ENCODE measurements at regions not wholly inside any gene's neighbourhood (a gene's known extent, or its start where the extent isn't known, plus 50 kb on each side); places are given as distances from the start of the nearest gene placed in this dataset.

GRCh38 chr4:158102904-158103303 lies 69.9 kb downstream of the GASK1B start:
- Histone ChIP-seq H3K36me3 (replicated peaks in 1 of 2; ENCODE audit: control extremely low read depth in 1 of 2, control insufficient read depth in 1 of 2, extremely low read depth in 1 of 2, insufficient read depth in 2 of 2, low read length in 1 of 2) (no peaks in the 10 kb centered on the region), H3K4me2 (replicated peaks; ENCODE audit: low read depth, low read length, poor library complexity, severe bottlenecking) (no peak overlapping the region), H3K9me3 (ENCODE audit: control extremely low read depth in 1 of 3, control insufficient read depth in 2 of 3, insufficient read depth in 1 of 3, low read length in 2 of 3) (no peaks in the 10 kb centered on the region), H3K27ac (ENCODE audit: low read length in 2 of 2) (no peak overlapping the region), H3K79me2 (ENCODE audit: control insufficient read depth, insufficient read depth, low read length) (no peaks in the 10 kb centered on the region), H2AFZ (ENCODE audit: insufficient read depth, low read depth, low read length, poor library complexity, severe bottlenecking) (no peak overlapping the region), H4K20me1 (ENCODE audit: control insufficient read depth, insufficient read depth, low read length, poor library complexity, severe bottlenecking) (no peaks in the 10 kb centered on the region), H3K4me3 (ENCODE audit: control extremely low read depth in 1 of 5, extremely low read depth in 1 of 5, insufficient read depth in 1 of 5, low read depth in 2 of 5, low read length in 4 of 5) (no peak overlapping the region), H3K4me1 (ENCODE audit: control insufficient read depth in 2 of 2, insufficient read depth in 2 of 2, low read length in 2 of 2) (no peaks in the 10 kb centered on the region), H3K9ac (ENCODE audit: low read length) (no peak overlapping the region), H3K27me3 (replicated peaks in 1 of 4; ENCODE audit: control extremely low read depth in 1 of 4, control insufficient read depth in 3 of 4, insufficient read depth in 4 of 4, low read length in 3 of 4) (no peaks in the 10 kb centered on the region)
- no peaks in the 10 kb centered on the region for H3K4me1 Mint-ChIP-seq
- intact Hi-C loops (cut with micrococcal nuclease) = no loop called here
- no peak overlapping the region for H3K4me3 Mint-ChIP-seq
- H3K27ac Mint-ChIP-seq = no peak overlapping the region
- TF ChIP-seq EZH2 (IDR thresholded peaks at IDR 0.05; ENCODE audit: borderline replicate concordance, insufficient read depth, low read depth, low read length, poor library complexity, severe bottlenecking) = no peak
- TF ChIP-seq CTCF (IDR thresholded peaks at IDR 0.05) = no peak
- H3K27me3 Mint-ChIP-seq = no peaks in the 10 kb centered on the region
- ChIA-PET CTCF (no interaction called here), POLR2A (no interaction called here)
- no peak for ATAC-seq (ENCODE audit: low read depth)
- 96% methylated on average over 4 of the region's 4 CpGs for WGBS (ENCODE audit: insufficient coverage)
- no peaks in the 10 kb centered on the region for H3K9me3 Mint-ChIP-seq (ENCODE audit: insufficient read depth)
- no peak for DNase-seq

- H3K9me3 Mint-ChIP-seq (ENCODE audit: insufficient read depth) = no peaks in the 10 kb centered on the region
- Histone ChIP-seq H3K4me3 (ENCODE audit: control extremely low read depth in 1 of 5, extremely low read depth in 1 of 5, insufficient read depth in 1 of 5, low read depth in 2 of 5, low read length in 4 of 5) (no peak overlapping the region), H3K36me3 (replicated peaks in 1 of 2; ENCODE audit: control extremely low read depth in 1 of 2, control insufficient read depth in 1 of 2, extremely low read depth in 1 of 2, insufficient read depth in 2 of 2, low read length in 1 of 2) (no peaks in the 10 kb centered on the region), H3K4me2 (replicated peaks; ENCODE audit: low read depth, low read length, poor library complexity, severe bottlenecking) (no peak overlapping the region), H3K9me3 (ENCODE audit: control extremely low read depth in 1 of 3, control insufficient read depth in 2 of 3, insufficient read depth in 1 of 3, low read length in 2 of 3) (no peaks in the 10 kb centered on the region), H3K27ac (ENCODE audit: low read length in 2 of 2) (no peak overlapping the region), H3K27me3 (replicated peaks in 1 of 4; ENCODE audit: control extremely low read depth in 1 of 4, control insufficient read depth in 3 of 4, insufficient read depth in 4 of 4, low read length in 3 of 4) (no peaks in the 10 kb centered on the region), H2AFZ (ENCODE audit: insufficient read depth, low read depth, low read length, poor library complexity, severe bottlenecking) (no peak overlapping the region), H4K20me1 (ENCODE audit: control insufficient read depth, insufficient read depth, low read length, poor library complexity, severe bottlenecking) (no peaks in the 10 kb centered on the region), H3K79me2 (ENCODE audit: control insufficient read depth, insufficient read depth, low read length) (no peaks in the 10 kb centered on the region), H3K4me1 (ENCODE audit: control insufficient read depth in 2 of 2, insufficient read depth in 2 of 2, low read length in 2 of 2) (no peaks in the 10 kb centered on the region), H3K9ac (ENCODE audit: low read length) (no peak overlapping the region)
- ATAC-seq (ENCODE audit: low read depth) = no peak
- CTCF ChIA-PET = no interaction called here
- TF ChIP-seq CTCF (IDR thresholded peaks at IDR 0.05) = no peak
- no peak for TF ChIP-seq EZH2 (IDR thresholded peaks at IDR 0.05; ENCODE audit: borderline replicate concordance, insufficient read depth, low read depth, low read length, poor library complexity, severe bottlenecking)
- DNase-seq = no peak
- POLR2A ChIA-PET = no interaction called here
- no peaks in the 10 kb centered on the region for H3K4me1 Mint-ChIP-seq
- H3K27ac Mint-ChIP-seq = no peak overlapping the region
- intact Hi-C loops (cut with micrococcal nuclease) = no loop called here
- no peak overlapping the region for H3K4me3 Mint-ChIP-seq
- WGBS (ENCODE audit: insufficient coverage) = 82% methylated on average over 3 of the region's 4 CpGs
- H3K27me3 Mint-ChIP-seq = no peaks in the 10 kb centered on the region
These were observed 73.1 kb downstream of the GASK1B start for GRCh38 chr4:158099686-158100085.

Data from B cell (primary cell).